Cardiac muscle cell (in vitro differentiated cells and primary cell): ENCODE measurements at regions not wholly inside any gene's neighbourhood (a gene's known extent, or its start where the extent isn't known, plus 50 kb on each side); places are given as distances from the start of the nearest gene placed in this dataset.

ENCODE experiments used
- DNase-seq, 2 donors: peaks; one replicate each; pipeline versions ENCODE4 v3.0.0 to v3.0.0-alpha.2; 2010 to 2017; ENCODE audit warnings: low read depth in 1 of 2, low spot score in 1 of 2
- H3K27ac ChIP-seq: fragments of 200-600 bp; sonication (generic); 2 replicates; pipeline ENCODE4 v1.5.1; 2016
- H3K27me3 ChIP-seq: fragments of 200-600 bp; sonication (generic); 2 replicates; pipeline ENCODE4 v1.6.0; 2016; ENCODE audit warnings: control low read depth
- H3K36me3 ChIP-seq: fragments of 200-600 bp; sonication (generic); 2 replicates; pipeline ENCODE4 v1.5.1; 2016; ENCODE audit warnings: control low read depth
- H3K4me1 ChIP-seq: fragments of 200-600 bp; sonication (generic); 2 replicates; pipeline ENCODE4 v1.8.1; 2017; ENCODE audit warnings: low read depth, mild to moderate bottlenecking, mixed run types
- H3K4me3 ChIP-seq: fragments of 200-600 bp; sonication (generic); 2 replicates; pipeline ENCODE4 v1.5.1; 2016; ENCODE audit warnings: mild to moderate bottlenecking
- H3K9me3 ChIP-seq: fragments of 200-600 bp; sonication (generic); 2 replicates; pipeline ENCODE4 v1.5.1; 2017; ENCODE audit warnings: low read depth, mild to moderate bottlenecking, control low read depth
- CTCF ChIP-seq: IDR thresholded peaks from 2 replicates; pipeline ENCODE4 v1.5.1; 2012; ENCODE audit warnings: low read depth, mild to moderate bottlenecking, low read length

- DNase-seq: no peak
- Histone ChIP-seq H3K27me3 (no peaks in the 10 kb centered on the region), H3K4me3 (no peak overlapping the region), H3K4me1 (no peaks in the 10 kb centered on the region), H3K36me3 (no peaks in the 10 kb centered on the region), H3K27ac (no peak overlapping the region), H3K9me3 (no peaks in the 10 kb centered on the region)
- no peak for TF ChIP-seq CTCF
Measured at GRCh38 chrX:140848800-140849199, 139.2 kb downstream of the LINC00632 start.

- Histone ChIP-seq H3K4me1 (no peaks in the 10 kb centered on the region), H3K9me3 (no peaks in the 10 kb centered on the region), H3K36me3 (no peaks in the 10 kb centered on the region), H3K27ac (no peak overlapping the region), H3K27me3 (no peaks in the 10 kb centered on the region), H3K4me3 (no peak overlapping the region)
- no peak for DNase-seq
- TF ChIP-seq CTCF: no peak
Measured at GRCh38 chrX:140860718-140861117, 141.7 kb upstream of the SPANXB1 start.

GRCh38 chrX:140866446-140866845, 135.9 kb upstream of the SPANXB1 start:
- H3K9me3 ChIP-seq: no peaks in the 10 kb centered on the region
- H3K27ac ChIP-seq: no peak overlapping the region
- no peaks in the 10 kb centered on the region for H3K36me3 ChIP-seq
- DNase-seq: no peak
- no peaks in the 10 kb centered on the region for H3K4me1 ChIP-seq
- TF ChIP-seq CTCF: no peak
- no peaks in the 10 kb centered on the region for H3K27me3 ChIP-seq
- no peak overlapping the region for H3K4me3 ChIP-seq

- no peaks in the 10 kb centered on the region for H3K36me3 ChIP-seq
- no peak for TF ChIP-seq CTCF
- H3K4me1 ChIP-seq: no peaks in the 10 kb centered on the region
- no peaks in the 10 kb centered on the region for H3K9me3 ChIP-seq
- H3K27ac ChIP-seq: no peak overlapping the region
- no peak for DNase-seq
- no peak overlapping the region for H3K4me3 ChIP-seq
- H3K27me3 ChIP-seq: no peaks in the 10 kb centered on the region
Measured at GRCh38 chrX:140912606-140913005, 89.8 kb upstream of the SPANXB1 start.

GRCh38 chrX:140913802-140914501, 88.4 kb upstream of the SPANXB1 start:
- Histone ChIP-seq H3K4me1 (no peaks in the 10 kb centered on the region), H3K9me3 (no peaks in the 10 kb centered on the region), H3K36me3 (no peaks in the 10 kb centered on the region), H3K27ac (no peak overlapping the region), H3K4me3 (no peak overlapping the region), H3K27me3 (no peaks in the 10 kb centered on the region)
- TF ChIP-seq CTCF: no peak
- peak in 1 of 2 donors; percentile 4 for DNase-seq
